Mesothelial cell of epicardium (in vitro differentiated cells): ENCODE measurements at regions not wholly inside any gene's neighbourhood (a gene's known extent, or its start where the extent isn't known, plus 50 kb on each side); places are given as distances from the start of the nearest gene placed in this dataset.

Experiments used
- DNase-seq, 2 experiments: peaks; one replicate each; pipeline ENCODE4 v3.0.0; 2021; ENCODE audit warnings: low spot score in 2 of 2; ENCODE audit not compliant: unreplicated experiment in 2 of 2
- H3K27ac Mint-ChIP-seq: 2 replicates; pipeline ENCODE4 v1.8.0; 2021; ENCODE audit warnings: mixed read lengths
- H3K27me3 Mint-ChIP-seq: 2 replicates; pipeline ENCODE4 v1.8.0; 2021; ENCODE audit warnings: low read depth, mixed read lengths
- H3K36me3 Mint-ChIP-seq: 2 replicates; pipeline ENCODE4 v1.8.0; 2021; ENCODE audit warnings: mixed read lengths
- H3K4me1 Mint-ChIP-seq: 2 replicates; pipeline ENCODE4 v1.8.0; 2021; ENCODE audit warnings: mixed read lengths
- H3K4me3 Mint-ChIP-seq: 2 replicates; pipeline ENCODE4 v1.8.0; 2021; ENCODE audit warnings: mild to moderate bottlenecking, moderate library complexity, mixed read lengths
- H3K9me3 Mint-ChIP-seq: 2 replicates; pipeline ENCODE4 v1.8.0; 2021; ENCODE audit warnings: mixed read lengths
- TF ChIP-seq, protein P1 (sequence below): fragments of 200-600 bp; sonication (generic); IDR thresholded peaks from one replicate; pipeline ENCODE4 v1.5.0; 2021; ENCODE audit warnings: antibody characterized with exemption; ENCODE audit not compliant: unreplicated experiment

DNA sequence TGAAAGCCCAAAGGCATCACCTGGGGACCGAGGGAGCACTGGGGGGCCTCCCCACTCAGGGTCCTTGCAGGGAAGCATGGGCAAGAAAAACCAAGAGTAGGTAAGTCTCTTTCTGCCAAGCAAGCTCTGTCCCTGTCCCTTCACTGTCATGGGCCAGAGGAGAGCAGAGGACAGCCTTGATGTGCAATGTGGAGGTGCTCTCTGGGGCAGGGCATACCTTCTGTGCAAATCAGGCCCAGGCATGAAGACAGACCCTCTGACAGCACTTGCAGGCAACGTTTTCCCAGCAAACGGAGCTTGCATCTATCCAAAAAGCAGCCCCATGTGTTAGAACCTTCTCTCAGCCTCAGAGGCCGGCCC is 192.5 kb upstream of the PWP1 start:
- H3K27ac Mint-ChIP-seq = no peak overlapping the region
- no peak overlapping the region for H3K4me3 Mint-ChIP-seq
- H3K9me3 Mint-ChIP-seq = peaks cover 5% of the 10 kb centered on the region
- H3K4me1 Mint-ChIP-seq = no peaks in the 10 kb centered on the region
- H3K36me3 Mint-ChIP-seq = no peaks in the 10 kb centered on the region
- TF ChIP-seq, protein P1, sequence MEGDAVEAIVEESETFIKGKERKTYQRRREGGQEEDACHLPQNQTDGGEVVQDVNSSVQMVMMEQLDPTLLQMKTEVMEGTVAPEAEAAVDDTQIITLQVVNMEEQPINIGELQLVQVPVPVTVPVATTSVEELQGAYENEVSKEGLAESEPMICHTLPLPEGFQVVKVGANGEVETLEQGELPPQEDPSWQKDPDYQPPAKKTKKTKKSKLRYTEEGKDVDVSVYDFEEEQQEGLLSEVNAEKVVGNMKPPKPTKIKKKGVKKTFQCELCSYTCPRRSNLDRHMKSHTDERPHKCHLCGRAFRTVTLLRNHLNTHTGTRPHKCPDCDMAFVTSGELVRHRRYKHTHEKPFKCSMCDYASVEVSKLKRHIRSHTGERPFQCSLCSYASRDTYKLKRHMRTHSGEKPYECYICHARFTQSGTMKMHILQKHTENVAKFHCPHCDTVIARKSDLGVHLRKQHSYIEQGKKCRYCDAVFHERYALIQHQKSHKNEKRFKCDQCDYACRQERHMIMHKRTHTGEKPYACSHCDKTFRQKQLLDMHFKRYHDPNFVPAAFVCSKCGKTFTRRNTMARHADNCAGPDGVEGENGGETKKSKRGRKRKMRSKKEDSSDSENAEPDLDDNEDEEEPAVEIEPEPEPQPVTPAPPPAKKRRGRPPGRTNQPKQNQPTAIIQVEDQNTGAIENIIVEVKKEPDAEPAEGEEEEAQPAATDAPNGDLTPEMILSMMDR = no peak
- H3K27me3 Mint-ChIP-seq = peaks cover 4% of the 10 kb centered on the region
- DNase-seq = no peak

DNA sequence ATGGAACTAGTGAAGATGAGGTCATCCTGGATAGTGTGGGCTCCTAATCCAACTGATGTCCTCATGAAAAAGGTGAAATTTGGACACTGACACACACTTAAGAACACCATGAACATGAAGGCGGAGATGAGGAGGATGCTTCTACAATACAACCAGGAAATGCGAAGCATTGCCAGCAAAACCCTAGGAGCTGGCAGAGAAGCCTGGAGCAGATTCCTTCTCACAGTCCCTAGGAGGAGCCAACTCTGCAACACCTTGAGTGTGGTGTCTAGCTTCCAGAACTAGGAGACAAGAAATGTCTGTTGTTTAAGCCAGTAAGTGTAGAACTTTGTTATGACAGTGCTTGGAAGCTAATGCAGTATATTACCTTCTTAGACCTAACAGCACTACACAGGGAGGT is 191.9 kb upstream of the PWP1 start:
- Mint-ChIP-seq H3K27me3 (peaks cover 3% of the 10 kb centered on the region), H3K36me3 (no peaks in the 10 kb centered on the region), H3K4me1 (no peaks in the 10 kb centered on the region), H3K9me3 (peaks cover 5% of the 10 kb centered on the region), H3K27ac (no peak overlapping the region), H3K4me3 (no peak overlapping the region)
- TF ChIP-seq, protein P1 = no peak
- no peak for DNase-seq

DNA sequence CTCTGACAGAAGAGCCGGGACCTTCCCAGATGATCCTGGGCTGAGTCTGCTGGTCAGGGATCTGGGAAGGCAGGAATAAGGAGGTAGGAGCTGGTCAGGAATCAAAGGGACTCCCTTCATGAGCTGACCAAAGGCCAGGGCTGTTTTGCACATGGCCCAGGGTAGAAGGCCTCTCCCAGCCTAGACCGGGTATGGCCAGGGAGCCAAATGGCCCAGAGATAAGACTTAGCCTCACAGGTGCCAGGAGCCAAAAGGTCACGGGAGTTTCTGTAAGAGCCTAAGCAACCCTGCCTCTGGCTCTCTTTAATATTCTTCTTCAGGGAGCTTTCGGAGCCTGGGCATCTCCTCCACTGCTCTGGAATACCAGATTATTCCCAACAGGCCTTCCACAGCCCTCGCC is 191.3 kb upstream of the PWP1 start:
- DNase-seq = no peak
- no peaks in the 10 kb centered on the region for H3K4me1 Mint-ChIP-seq
- TF ChIP-seq, protein P1 = no peak
- peaks cover 5% of the 10 kb centered on the region for H3K9me3 Mint-ChIP-seq
- H3K4me3 Mint-ChIP-seq = no peak overlapping the region
- no peak overlapping the region for H3K27ac Mint-ChIP-seq
- H3K27me3 Mint-ChIP-seq = peaks cover 2% of the 10 kb centered on the region
- H3K36me3 Mint-ChIP-seq = no peaks in the 10 kb centered on the region

DNA sequence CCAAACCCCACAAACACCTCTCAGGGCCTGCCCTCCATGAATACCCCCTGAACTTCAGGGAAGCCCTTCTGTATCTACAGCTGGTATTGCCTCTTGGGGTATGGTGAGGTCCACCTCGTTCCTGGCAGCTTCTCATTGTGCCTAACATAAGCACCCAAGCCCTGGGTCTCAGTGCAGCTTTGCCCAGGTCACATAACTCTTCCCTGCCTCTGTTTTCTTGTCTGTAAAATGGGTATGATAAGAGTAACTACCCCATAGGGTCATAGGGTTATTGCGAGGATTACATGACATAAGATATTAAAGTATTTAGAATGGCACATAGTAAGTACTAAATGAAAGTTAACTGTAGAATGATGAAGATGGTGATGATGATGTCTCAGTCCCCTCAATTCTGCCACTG is 190.0 kb upstream of the PWP1 start:
- no peak overlapping the region for H3K27ac Mint-ChIP-seq
- H3K27me3 Mint-ChIP-seq = peaks cover 2% of the 10 kb centered on the region
- no peaks in the 10 kb centered on the region for H3K36me3 Mint-ChIP-seq
- H3K9me3 Mint-ChIP-seq = peaks cover 5% of the 10 kb centered on the region
- H3K4me3 Mint-ChIP-seq = no peak overlapping the region
- no peaks in the 10 kb centered on the region for H3K4me1 Mint-ChIP-seq
- DNase-seq = no peak
- TF ChIP-seq, protein P1 = no peak

DNA sequence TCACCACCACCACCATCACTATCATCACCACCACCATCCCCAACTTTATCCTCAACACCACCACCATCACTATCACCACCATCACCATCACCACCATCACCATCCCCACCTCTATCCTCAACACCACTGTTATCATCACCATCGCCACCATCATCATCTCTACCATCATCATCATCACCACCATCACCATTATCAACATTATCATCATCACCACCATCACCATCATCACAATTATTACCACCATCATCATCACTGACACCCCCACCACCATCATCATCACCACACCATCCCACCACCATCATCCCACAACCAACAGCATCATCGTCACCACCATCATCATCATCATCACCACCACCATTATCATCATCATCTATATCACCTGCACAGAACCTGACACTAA is 188.4 kb upstream of the PWP1 start:
- H3K4me1 Mint-ChIP-seq = no peaks in the 10 kb centered on the region
- H3K9me3 Mint-ChIP-seq = peaks cover 5% of the 10 kb centered on the region
- TF ChIP-seq, protein P1 = no peak
- no peak for DNase-seq
- no peak overlapping the region for H3K27ac Mint-ChIP-seq
- peaks cover 3% of the 10 kb centered on the region for H3K27me3 Mint-ChIP-seq
- no peak overlapping the region for H3K4me3 Mint-ChIP-seq
- H3K36me3 Mint-ChIP-seq = no peaks in the 10 kb centered on the region

DNA sequence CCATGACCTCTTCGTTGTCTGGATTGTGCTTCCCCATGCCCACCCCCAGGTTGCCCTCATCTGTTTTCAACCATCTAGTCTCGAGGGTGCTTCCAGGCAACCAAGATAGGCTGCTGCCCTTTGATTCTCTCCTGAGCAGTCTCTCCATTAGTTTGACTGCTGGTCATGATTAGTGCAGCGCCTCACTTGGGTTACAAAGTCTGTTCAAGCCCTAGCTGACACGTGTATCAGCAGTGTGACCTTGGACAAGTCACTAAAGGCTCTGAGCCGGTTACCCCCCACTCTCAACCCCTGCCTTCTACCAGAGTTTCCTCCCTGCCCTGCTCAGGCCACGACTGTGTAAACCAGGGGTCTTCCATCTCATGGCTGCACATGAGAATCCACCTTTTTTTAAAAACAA is 185.3 kb upstream of the PWP1 start:
- DNase-seq = no peak
- Mint-ChIP-seq H3K36me3 (no peaks in the 10 kb centered on the region), H3K9me3 (peaks cover 5% of the 10 kb centered on the region), H3K27ac (no peak overlapping the region), H3K4me1 (no peaks in the 10 kb centered on the region), H3K4me3 (no peak overlapping the region), H3K27me3 (peaks cover 4% of the 10 kb centered on the region)
- TF ChIP-seq, protein P1 = no peak
